ENCODE measurements at regions not wholly inside any gene's neighbourhood (a gene's known extent, or its start where the extent isn't known, plus 50 kb on each side); places are given as distances from the start of the nearest gene placed in this dataset.

- H3K36me3 ChIP-seq (ENCODE audit: insufficient read depth, low read length) = no peaks in the 10 kb centered on the region
- no peaks in the 10 kb centered on the region for H3K9me2 ChIP-seq (ENCODE audit: insufficient read depth, low read length)
- no peaks in the 10 kb centered on the region for H3K9me3 ChIP-seq (ENCODE audit: low read length)
- no peaks in the 10 kb centered on the region for H3K4me1 ChIP-seq (ENCODE audit: insufficient read depth, low read length, poor library complexity, severe bottlenecking)
- no peak for TF ChIP-seq EZH2phosphoT487 (IDR thresholded peaks at IDR 0.05; ENCODE audit: borderline replicate concordance, low read depth, low read length)
- TF ChIP-seq, protein P1, sequence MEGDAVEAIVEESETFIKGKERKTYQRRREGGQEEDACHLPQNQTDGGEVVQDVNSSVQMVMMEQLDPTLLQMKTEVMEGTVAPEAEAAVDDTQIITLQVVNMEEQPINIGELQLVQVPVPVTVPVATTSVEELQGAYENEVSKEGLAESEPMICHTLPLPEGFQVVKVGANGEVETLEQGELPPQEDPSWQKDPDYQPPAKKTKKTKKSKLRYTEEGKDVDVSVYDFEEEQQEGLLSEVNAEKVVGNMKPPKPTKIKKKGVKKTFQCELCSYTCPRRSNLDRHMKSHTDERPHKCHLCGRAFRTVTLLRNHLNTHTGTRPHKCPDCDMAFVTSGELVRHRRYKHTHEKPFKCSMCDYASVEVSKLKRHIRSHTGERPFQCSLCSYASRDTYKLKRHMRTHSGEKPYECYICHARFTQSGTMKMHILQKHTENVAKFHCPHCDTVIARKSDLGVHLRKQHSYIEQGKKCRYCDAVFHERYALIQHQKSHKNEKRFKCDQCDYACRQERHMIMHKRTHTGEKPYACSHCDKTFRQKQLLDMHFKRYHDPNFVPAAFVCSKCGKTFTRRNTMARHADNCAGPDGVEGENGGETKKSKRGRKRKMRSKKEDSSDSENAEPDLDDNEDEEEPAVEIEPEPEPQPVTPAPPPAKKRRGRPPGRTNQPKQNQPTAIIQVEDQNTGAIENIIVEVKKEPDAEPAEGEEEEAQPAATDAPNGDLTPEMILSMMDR (conservative IDR thresholded peaks at IDR 0.05; ENCODE audit: low read length) = no peak
- H3K27ac ChIP-seq (ENCODE audit: low read depth, low read length, poor library complexity, severe bottlenecking) = no peak overlapping the region
- POLR2A ChIA-PET = no interaction called here
- no peak overlapping the region for H3K4me3 ChIP-seq (ENCODE audit: low read depth, low read length, poor library complexity, severe bottlenecking)
- no TSS peak for BruUV-seq (replicated peaks)
- no peak overlapping the region for H2AFZ ChIP-seq (ENCODE audit: low read length)
- H4K20me1 ChIP-seq (ENCODE audit: insufficient read depth, low read length) = no peaks in the 10 kb centered on the region
- no peak overlapping the region for H3K4me2 ChIP-seq (ENCODE audit: low read length)
- no peak for DNase-seq (ENCODE audit: low spot score)
- CTCF ChIA-PET (ENCODE audit: unreplicated experiment) = no interaction called here
- H3K79me2 ChIP-seq (ENCODE audit: insufficient read depth, low read depth, low read length) = no peaks in the 10 kb centered on the region
- intact Hi-C loops (cut with micrococcal nuclease; ENCODE audit: unreplicated experiment) = no loop called here
Measured at GRCh38 chr1:219331424-219331823, 157.7 kb downstream of the LYPLAL1 start.

DNA sequence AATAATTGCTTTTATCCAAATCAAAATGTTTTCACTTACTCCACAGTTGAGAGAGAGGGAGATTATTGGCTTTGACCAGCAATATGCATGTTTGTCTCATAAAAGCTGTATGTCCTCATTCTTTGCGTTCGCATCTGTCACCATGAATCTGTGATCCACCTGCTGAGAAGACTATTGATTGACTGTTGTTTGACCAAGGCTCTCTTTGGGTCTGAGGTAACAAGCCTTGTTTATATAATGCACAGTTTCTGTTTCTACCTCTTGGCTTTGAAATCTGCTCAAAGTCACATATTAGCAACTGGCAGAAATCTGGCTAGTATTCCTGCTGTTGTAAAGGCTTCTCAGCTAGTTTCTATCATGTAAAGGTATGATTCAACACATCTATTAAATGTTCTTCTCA is 157.0 kb downstream of the LYPLAL1 start:
- Histone ChIP-seq H3K36me3 (ENCODE audit: insufficient read depth, low read length) (no peaks in the 10 kb centered on the region), H3K4me2 (ENCODE audit: low read length) (no peak overlapping the region), H3K9me2 (ENCODE audit: insufficient read depth, low read length) (no peaks in the 10 kb centered on the region), H3K9me3 (ENCODE audit: low read length) (no peaks in the 10 kb centered on the region), H2AFZ (ENCODE audit: low read length) (no peak overlapping the region), H3K4me3 (ENCODE audit: low read depth, low read length, poor library complexity, severe bottlenecking) (no peak overlapping the region), H4K20me1 (ENCODE audit: insufficient read depth, low read length) (no peaks in the 10 kb centered on the region), H3K79me2 (ENCODE audit: insufficient read depth, low read depth, low read length) (no peaks in the 10 kb centered on the region), H3K4me1 (ENCODE audit: insufficient read depth, low read length, poor library complexity, severe bottlenecking) (no peaks in the 10 kb centered on the region), H3K27ac (ENCODE audit: low read depth, low read length, poor library complexity, severe bottlenecking) (no peak overlapping the region)
- intact Hi-C loops (cut with micrococcal nuclease; ENCODE audit: unreplicated experiment) = no loop called here
- no TSS peak for BruUV-seq (replicated peaks)
- TF ChIP-seq, protein P1 (conservative IDR thresholded peaks at IDR 0.05; ENCODE audit: low read length) = no peak
- TF ChIP-seq EZH2phosphoT487 (IDR thresholded peaks at IDR 0.05; ENCODE audit: borderline replicate concordance, low read depth, low read length) = no peak
- no peak for DNase-seq (ENCODE audit: low spot score)
- CTCF ChIA-PET (ENCODE audit: unreplicated experiment) = no interaction called here
- POLR2A ChIA-PET = no interaction called here

DNA sequence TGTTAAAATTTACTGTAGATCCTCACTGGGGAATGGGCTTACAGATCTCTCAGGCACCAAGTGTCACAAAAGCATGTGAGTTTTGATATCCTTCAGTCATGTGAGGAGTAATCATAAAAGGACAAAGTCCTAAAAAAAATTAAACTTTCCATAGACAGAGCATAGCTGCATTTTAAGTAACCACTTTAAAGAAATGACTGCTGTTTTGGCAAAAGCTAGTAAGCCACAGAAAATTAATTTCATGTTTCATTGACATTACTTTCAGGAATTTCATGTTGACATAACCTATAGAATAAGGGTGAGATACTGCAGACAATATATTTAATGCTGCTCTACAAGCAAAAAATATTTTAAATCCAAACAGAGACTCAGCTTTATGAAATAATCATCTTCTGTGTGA is 156.3 kb downstream of the LYPLAL1 start:
- H3K9me3 ChIP-seq (ENCODE audit: low read length) = no peaks in the 10 kb centered on the region
- intact Hi-C loops (cut with micrococcal nuclease; ENCODE audit: unreplicated experiment) = no loop called here
- CTCF ChIA-PET (ENCODE audit: unreplicated experiment) = no interaction called here
- H3K4me1 ChIP-seq (ENCODE audit: insufficient read depth, low read length, poor library complexity, severe bottlenecking) = no peaks in the 10 kb centered on the region
- no peak for DNase-seq (ENCODE audit: low spot score)
- no TSS peak for BruUV-seq (replicated peaks)
- H3K4me3 ChIP-seq (ENCODE audit: low read depth, low read length, poor library complexity, severe bottlenecking) = no peak overlapping the region
- H2AFZ ChIP-seq (ENCODE audit: low read length) = no peak overlapping the region
- H3K9me2 ChIP-seq (ENCODE audit: insufficient read depth, low read length) = no peaks in the 10 kb centered on the region
- H3K27ac ChIP-seq (ENCODE audit: low read depth, low read length, poor library complexity, severe bottlenecking) = no peak overlapping the region
- POLR2A ChIA-PET = no interaction called here
- H3K36me3 ChIP-seq (ENCODE audit: insufficient read depth, low read length) = no peaks in the 10 kb centered on the region
- H4K20me1 ChIP-seq (ENCODE audit: insufficient read depth, low read length) = no peaks in the 10 kb centered on the region
- TF ChIP-seq, protein P1 (conservative IDR thresholded peaks at IDR 0.05; ENCODE audit: low read length) = no peak
- H3K79me2 ChIP-seq (ENCODE audit: insufficient read depth, low read depth, low read length) = no peaks in the 10 kb centered on the region
- H3K4me2 ChIP-seq (ENCODE audit: low read length) = no peak overlapping the region
